GM23338 (cell line): ENCODE measurements at regions not wholly inside any gene's neighbourhood (a gene's known extent, or its start where the extent isn't known, plus 50 kb on each side); places are given as distances from the start of the nearest gene placed in this dataset.

Experiments
- ATAC-seq: fragments of 200-7000 bp; cut with Tn5 transposase; 3 replicates; pipeline ENCODE4 v1.9.1; 2020
- DNase-seq: peaks from one replicate; pipeline ENCODE4 v3.0.0-alpha.2; 2015; ENCODE audit warnings: low spot score
- H2AFZ ChIP-seq: fragments of 200-600 bp; sonication (generic); 2 replicates; pipeline ENCODE4 v1.8.0; 2016; ENCODE audit warnings: antibody characterized with exemption, mild to moderate bottlenecking, moderate library complexity
- H3F3A ChIP-seq: fragments of 200-600 bp; sonication (generic); replicated peaks from 2 replicates; pipeline ENCODE4 v1.8.0; 2017; ENCODE audit warnings: antibody characterized with exemption, mixed run types, low read depth
- H3K27ac ChIP-seq: fragments of 200-600 bp; sonication (generic); 2 replicates; pipeline ENCODE4 v1.6.1; 2016; ENCODE audit warnings: low read depth
- H3K27me3 ChIP-seq: fragments of 200-600 bp; sonication (generic); 2 replicates; pipeline ENCODE4 v1.8.0; 2016; ENCODE audit warnings: mild to moderate bottlenecking, mixed run types, moderate library complexity; ENCODE audit not compliant: insufficient read depth
- H3K36me3 ChIP-seq: fragments of 200-600 bp; sonication (generic); 2 replicates; pipeline ENCODE4 v1.8.0; 2016; ENCODE audit warnings: mild to moderate bottlenecking; ENCODE audit not compliant: insufficient read depth
- H3K4me1 ChIP-seq: fragments of 200-600 bp; sonication (generic); 2 replicates; pipeline ENCODE4 v1.8.0; 2016; ENCODE audit warnings: mild to moderate bottlenecking, moderate library complexity; ENCODE audit not compliant: insufficient read depth
- H3K4me2 ChIP-seq: fragments of 200-600 bp; sonication (generic); 2 replicates; pipeline ENCODE4 v1.7.1; 2017; ENCODE audit warnings: mixed run types
- H3K4me3 ChIP-seq: fragments of 200-600 bp; sonication (generic); 2 replicates; pipeline ENCODE4 v1.6.1; 2016; ENCODE audit warnings: mixed run types
- H3K79me2 ChIP-seq: fragments of 200-600 bp; sonication (generic); replicated peaks from 2 replicates; pipeline ENCODE4 v1.8.0; 2017; ENCODE audit warnings: mild to moderate bottlenecking; ENCODE audit not compliant: insufficient read depth
- H3K9me2 ChIP-seq: fragments of 200-600 bp; sonication (generic); 2 replicates; pipeline ENCODE4 v1.8.0; 2017; ENCODE audit not compliant: insufficient read depth
- H4K20me1 ChIP-seq: fragments of 200-600 bp; sonication (generic); replicated peaks from 2 replicates; pipeline ENCODE4 v1.8.0; 2017; ENCODE audit warnings: mild to moderate bottlenecking; ENCODE audit not compliant: insufficient read depth
- H3K27ac Mint-ChIP-seq: 2 replicates; pipeline ENCODE4 v1.8.0; 2020; ENCODE audit warnings: inconsistent platforms, mild to moderate bottlenecking, moderate library complexity, mixed read lengths
- H3K27me3 Mint-ChIP-seq: 3 replicates; pipeline ENCODE4 v1.8.0; 2022; ENCODE audit warnings: low read depth, mild to moderate bottlenecking, moderate library complexity, mixed read lengths, inconsistent platforms; ENCODE audit not compliant: insufficient read depth, poor library complexity
- H3K36me3 Mint-ChIP-seq: 3 replicates; pipeline ENCODE4 v1.8.0; 2021; ENCODE audit warnings: low read depth, mild to moderate bottlenecking, inconsistent platforms, moderate library complexity, mixed read lengths
- H3K4me1 Mint-ChIP-seq: 3 replicates; pipeline ENCODE4 v1.8.0; 2020; ENCODE audit warnings: mild to moderate bottlenecking, inconsistent platforms, mixed read lengths
- H3K4me3 Mint-ChIP-seq: 3 replicates; pipeline ENCODE4 v1.8.0; 2021; ENCODE audit warnings: moderate library complexity, mild to moderate bottlenecking, inconsistent platforms, mixed read lengths
- H3K9me3 Mint-ChIP-seq: 3 replicates; pipeline ENCODE4 v1.8.0; 2020; ENCODE audit warnings: moderate library complexity, mild to moderate bottlenecking, inconsistent platforms, mixed read lengths
- CREB1 ChIP-seq: fragments of 250-450 bp; sonication (Bioruptor Pico); IDR thresholded peaks from 2 replicates; pipeline ENCODE4 v1.5.0; 2020; ENCODE audit warnings: low read depth, mild to moderate bottlenecking, moderate library complexity
- EZH2 ChIP-seq: fragments of 200-600 bp; sonication (generic); IDR thresholded peaks from one replicate; pipeline ENCODE4 v1.8.0; 2017; ENCODE audit warnings: antibody characterized with exemption, mild to moderate bottlenecking, low read depth; ENCODE audit not compliant: unreplicated experiment
- EZH2phosphoT487 ChIP-seq: fragments of 200-600 bp; sonication (generic); IDR thresholded peaks from one replicate; pipeline ENCODE4 v1.8.1; 2018; ENCODE audit warnings: antibody characterized with exemption; ENCODE audit not compliant: unreplicated experiment
- JUNB ChIP-seq: IDR thresholded peaks from one replicate; pipeline ENCODE4 v1.6.1; 2016; ENCODE audit warnings: antibody characterized with exemption; ENCODE audit not compliant: unreplicated experiment
- NANOG ChIP-seq: IDR thresholded peaks from 2 replicates; pipeline ENCODE4 v1.6.1; 2016; ENCODE audit warnings: antibody characterized with exemption, borderline replicate concordance
- POLR2AphosphoS5 ChIP-seq: IDR thresholded peaks from 2 replicates; pipeline ENCODE4 v1.6.1; 2016; ENCODE audit warnings: antibody characterized with exemption, low read depth
- STAT1 ChIP-seq: IDR thresholded peaks from one replicate; pipeline ENCODE4 v1.6.1; 2016; ENCODE audit warnings: antibody characterized with exemption; ENCODE audit not compliant: unreplicated experiment
- ZNF114 ChIP-seq: fragments of 250-450 bp; sonication (Bioruptor Pico); IDR thresholded peaks from 2 replicates; pipeline ENCODE4 v1.5.0; 2020; ENCODE audit warnings: mild to moderate bottlenecking, moderate library complexity
- ZNF331 ChIP-seq: fragments of 250-450 bp; sonication (Bioruptor Pico); IDR thresholded peaks from 2 replicates; pipeline ENCODE4 v1.5.0; 2020; ENCODE audit warnings: low read depth, mild to moderate bottlenecking, moderate library complexity
- TF ChIP-seq, protein P1 (sequence below): fragments of 250-450 bp; sonication (Bioruptor Pico); IDR thresholded peaks from 2 replicates; pipeline ENCODE4 v1.5.0; 2020; ENCODE audit warnings: mild to moderate bottlenecking, moderate library complexity
- TF ChIP-seq, protein P2 (sequence below): IDR thresholded peaks from 2 replicates; pipeline ENCODE4 v1.6.1; 2016; ENCODE audit warnings: antibody characterized with exemption
- TF ChIP-seq, protein P3 (sequence below): IDR thresholded peaks from one replicate; pipeline ENCODE4 v1.6.1; 2018; ENCODE audit warnings: antibody characterized with exemption; ENCODE audit not compliant: unreplicated experiment
- TF ChIP-seq, protein P4 (sequence below), 2 experiments: fragments of 200-600 bp in 1 of 2; sonication (generic) in 1 of 2; conservative IDR thresholded peaks; 2 replicates each; pipeline versions ENCODE4 v1.5.1 to v1.6.1; 2016 to 2017; ENCODE audit warnings: antibody characterized with exemption in 2 of 2, low read depth in 2 of 2, mild to moderate bottlenecking in 2 of 2, moderate library complexity in 1 of 2

DNA sequence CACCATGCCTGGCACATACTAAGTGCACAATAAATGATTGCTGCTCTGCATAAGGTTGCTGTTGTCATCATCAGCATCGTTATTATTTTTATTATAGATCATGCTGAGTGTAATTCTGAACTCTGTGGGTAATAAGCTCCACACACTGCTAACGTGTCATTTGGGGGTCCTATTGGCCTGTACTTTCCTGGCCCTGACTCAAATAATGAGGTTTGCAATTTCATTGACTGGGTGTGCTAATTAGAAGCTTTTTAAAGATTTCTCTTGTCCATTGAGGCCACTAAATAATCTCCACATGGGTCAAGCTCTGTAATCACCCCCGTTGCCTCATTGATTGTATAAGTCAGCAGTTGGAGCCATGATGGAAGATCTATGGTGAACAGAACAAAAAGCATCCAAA lies 320.8 kb upstream of the TMPO start:
- Mint-ChIP-seq H3K27me3 (peaks cover 2% of the 10 kb centered on the region), H3K27ac (no peak overlapping the region), H3K36me3 (no peaks in the 10 kb centered on the region), H3K9me3 (no peaks in the 10 kb centered on the region), H3K4me1 (peaks cover 17% of the 10 kb centered on the region), H3K4me3 (no peak overlapping the region)
- ATAC-seq (no peak), DNase-seq (no peak)
- Histone ChIP-seq H4K20me1 (no peaks in the 10 kb centered on the region), H3F3A (no peaks in the 10 kb centered on the region), H3K27me3 (no peaks in the 10 kb centered on the region), H3K4me2 (no peak overlapping the region), H3K36me3 (no peaks in the 10 kb centered on the region), H3K27ac (no peak overlapping the region), H3K4me3 (no peak overlapping the region), H2AFZ (no peak overlapping the region), H3K9me2 (0 out of 2 replicates have a peak, but pooled peaks cover 3% of the 10 kb centered on the region), H3K4me1 (peaks cover 9% of the 10 kb centered on the region), H3K79me2 (no peaks in the 10 kb centered on the region)
- TF ChIP-seq POLR2AphosphoS5 (no peak), EZH2 (no peak), ZNF331 (CRISPR knock-in tag) (no peak), ZNF114 (CRISPR knock-in tag) (no peak), JUNB (no peak), CREB1 (CRISPR knock-in tag) (no peak), NANOG (no peak), EZH2phosphoT487 (no peak), STAT1 (no peak)
- TF ChIP-seq, protein P1, sequence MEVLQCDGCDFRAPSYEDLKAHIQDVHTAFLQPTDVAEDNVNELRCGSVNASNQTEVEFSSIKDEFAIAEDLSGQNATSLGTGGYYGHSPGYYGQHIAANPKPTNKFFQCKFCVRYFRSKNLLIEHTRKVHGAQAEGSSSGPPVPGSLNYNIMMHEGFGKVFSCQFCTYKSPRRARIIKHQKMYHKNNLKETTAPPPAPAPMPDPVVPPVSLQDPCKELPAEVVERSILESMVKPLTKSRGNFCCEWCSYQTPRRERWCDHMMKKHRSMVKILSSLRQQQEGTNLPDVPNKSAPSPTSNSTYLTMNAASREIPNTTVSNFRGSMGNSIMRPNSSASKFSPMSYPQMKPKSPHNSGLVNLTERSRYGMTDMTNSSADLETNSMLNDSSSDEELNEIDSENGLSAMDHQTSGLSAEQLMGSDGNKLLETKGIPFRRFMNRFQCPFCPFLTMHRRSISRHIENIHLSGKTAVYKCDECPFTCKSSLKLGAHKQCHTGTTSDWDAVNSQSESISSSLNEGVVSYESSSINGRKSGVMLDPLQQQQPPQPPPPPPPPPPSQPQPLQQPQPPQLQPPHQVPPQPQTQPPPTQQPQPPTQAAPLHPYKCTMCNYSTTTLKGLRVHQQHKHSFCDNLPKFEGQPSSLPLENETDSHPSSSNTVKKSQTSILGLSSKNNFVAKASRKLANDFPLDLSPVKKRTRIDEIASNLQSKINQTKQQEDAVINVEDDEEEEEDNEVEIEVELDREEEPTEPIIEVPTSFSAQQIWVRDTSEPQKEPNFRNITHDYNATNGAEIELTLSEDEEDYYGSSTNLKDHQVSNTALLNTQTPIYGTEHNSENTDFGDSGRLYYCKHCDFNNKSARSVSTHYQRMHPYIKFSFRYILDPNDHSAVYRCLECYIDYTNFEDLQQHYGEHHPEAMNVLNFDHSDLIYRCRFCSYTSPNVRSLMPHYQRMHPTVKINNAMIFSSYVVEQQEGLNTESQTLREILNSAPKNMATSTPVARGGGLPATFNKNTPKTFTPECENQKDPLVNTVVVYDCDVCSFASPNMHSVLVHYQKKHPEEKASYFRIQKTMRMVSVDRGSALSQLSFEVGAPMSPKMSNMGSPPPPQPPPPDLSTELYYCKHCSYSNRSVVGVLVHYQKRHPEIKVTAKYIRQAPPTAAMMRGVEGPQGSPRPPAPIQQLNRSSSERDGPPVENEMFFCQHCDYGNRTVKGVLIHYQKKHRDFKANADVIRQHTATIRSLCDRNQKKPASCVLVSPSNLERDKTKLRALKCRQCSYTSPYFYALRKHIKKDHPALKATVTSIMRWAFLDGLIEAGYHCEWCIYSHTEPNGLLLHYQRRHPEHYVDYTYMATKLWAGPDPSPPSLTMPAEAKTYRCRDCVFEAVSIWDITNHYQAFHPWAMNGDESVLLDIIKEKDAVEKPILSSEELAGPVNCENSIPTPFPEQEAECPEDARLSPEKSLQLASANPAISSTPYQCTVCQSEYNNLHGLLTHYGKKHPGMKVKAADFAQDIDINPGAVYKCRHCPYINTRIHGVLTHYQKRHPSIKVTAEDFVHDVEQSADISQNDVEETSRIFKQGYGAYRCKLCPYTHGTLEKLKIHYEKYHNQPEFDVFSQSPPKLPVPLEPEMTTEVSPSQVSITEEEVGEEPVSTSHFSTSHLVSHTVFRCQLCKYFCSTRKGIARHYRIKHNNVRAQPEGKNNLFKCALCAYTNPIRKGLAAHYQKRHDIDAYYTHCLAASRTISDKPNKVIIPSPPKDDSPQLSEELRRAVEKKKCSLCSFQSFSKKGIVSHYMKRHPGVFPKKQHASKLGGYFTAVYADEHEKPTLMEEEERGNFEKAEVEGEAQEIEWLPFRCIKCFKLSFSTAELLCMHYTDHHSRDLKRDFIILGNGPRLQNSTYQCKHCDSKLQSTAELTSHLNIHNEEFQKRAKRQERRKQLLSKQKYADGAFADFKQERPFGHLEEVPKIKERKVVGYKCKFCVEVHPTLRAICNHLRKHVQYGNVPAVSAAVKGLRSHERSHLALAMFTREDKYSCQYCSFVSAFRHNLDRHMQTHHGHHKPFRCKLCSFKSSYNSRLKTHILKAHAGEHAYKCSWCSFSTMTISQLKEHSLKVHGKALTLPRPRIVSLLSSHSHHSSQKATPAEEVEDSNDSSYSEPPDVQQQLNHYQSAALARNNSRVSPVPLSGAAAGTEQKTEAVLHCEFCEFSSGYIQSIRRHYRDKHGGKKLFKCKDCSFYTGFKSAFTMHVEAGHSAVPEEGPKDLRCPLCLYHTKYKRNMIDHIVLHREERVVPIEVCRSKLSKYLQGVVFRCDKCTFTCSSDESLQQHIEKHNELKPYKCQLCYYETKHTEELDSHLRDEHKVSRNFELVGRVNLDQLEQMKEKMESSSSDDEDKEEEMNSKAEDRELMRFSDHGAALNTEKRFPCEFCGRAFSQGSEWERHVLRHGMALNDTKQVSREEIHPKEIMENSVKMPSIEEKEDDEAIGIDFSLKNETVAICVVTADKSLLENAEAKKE (CRISPR knock-in tag), result no peak
- TF ChIP-seq, protein P2, sequence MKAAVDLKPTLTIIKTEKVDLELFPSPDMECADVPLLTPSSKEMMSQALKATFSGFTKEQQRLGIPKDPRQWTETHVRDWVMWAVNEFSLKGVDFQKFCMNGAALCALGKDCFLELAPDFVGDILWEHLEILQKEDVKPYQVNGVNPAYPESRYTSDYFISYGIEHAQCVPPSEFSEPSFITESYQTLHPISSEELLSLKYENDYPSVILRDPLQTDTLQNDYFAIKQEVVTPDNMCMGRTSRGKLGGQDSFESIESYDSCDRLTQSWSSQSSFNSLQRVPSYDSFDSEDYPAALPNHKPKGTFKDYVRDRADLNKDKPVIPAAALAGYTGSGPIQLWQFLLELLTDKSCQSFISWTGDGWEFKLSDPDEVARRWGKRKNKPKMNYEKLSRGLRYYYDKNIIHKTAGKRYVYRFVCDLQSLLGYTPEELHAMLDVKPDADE, result no peak
- TF ChIP-seq, protein P3, sequence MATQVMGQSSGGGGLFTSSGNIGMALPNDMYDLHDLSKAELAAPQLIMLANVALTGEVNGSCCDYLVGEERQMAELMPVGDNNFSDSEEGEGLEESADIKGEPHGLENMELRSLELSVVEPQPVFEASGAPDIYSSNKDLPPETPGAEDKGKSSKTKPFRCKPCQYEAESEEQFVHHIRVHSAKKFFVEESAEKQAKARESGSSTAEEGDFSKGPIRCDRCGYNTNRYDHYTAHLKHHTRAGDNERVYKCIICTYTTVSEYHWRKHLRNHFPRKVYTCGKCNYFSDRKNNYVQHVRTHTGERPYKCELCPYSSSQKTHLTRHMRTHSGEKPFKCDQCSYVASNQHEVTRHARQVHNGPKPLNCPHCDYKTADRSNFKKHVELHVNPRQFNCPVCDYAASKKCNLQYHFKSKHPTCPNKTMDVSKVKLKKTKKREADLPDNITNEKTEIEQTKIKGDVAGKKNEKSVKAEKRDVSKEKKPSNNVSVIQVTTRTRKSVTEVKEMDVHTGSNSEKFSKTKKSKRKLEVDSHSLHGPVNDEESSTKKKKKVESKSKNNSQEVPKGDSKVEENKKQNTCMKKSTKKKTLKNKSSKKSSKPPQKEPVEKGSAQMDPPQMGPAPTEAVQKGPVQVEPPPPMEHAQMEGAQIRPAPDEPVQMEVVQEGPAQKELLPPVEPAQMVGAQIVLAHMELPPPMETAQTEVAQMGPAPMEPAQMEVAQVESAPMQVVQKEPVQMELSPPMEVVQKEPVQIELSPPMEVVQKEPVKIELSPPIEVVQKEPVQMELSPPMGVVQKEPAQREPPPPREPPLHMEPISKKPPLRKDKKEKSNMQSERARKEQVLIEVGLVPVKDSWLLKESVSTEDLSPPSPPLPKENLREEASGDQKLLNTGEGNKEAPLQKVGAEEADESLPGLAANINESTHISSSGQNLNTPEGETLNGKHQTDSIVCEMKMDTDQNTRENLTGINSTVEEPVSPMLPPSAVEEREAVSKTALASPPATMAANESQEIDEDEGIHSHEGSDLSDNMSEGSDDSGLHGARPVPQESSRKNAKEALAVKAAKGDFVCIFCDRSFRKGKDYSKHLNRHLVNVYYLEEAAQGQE, result no peak
- TF ChIP-seq, protein P4, sequence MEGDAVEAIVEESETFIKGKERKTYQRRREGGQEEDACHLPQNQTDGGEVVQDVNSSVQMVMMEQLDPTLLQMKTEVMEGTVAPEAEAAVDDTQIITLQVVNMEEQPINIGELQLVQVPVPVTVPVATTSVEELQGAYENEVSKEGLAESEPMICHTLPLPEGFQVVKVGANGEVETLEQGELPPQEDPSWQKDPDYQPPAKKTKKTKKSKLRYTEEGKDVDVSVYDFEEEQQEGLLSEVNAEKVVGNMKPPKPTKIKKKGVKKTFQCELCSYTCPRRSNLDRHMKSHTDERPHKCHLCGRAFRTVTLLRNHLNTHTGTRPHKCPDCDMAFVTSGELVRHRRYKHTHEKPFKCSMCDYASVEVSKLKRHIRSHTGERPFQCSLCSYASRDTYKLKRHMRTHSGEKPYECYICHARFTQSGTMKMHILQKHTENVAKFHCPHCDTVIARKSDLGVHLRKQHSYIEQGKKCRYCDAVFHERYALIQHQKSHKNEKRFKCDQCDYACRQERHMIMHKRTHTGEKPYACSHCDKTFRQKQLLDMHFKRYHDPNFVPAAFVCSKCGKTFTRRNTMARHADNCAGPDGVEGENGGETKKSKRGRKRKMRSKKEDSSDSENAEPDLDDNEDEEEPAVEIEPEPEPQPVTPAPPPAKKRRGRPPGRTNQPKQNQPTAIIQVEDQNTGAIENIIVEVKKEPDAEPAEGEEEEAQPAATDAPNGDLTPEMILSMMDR (conservative IDR thresholded peaks at IDR 0.05; ENCODE audit: low read depth in 2 of 2), result no peak
